ENCODE measurements at regions not wholly inside any gene's neighbourhood (a gene's known extent, or its start where the extent isn't known, plus 50 kb on each side); places are given as distances from the start of the nearest gene placed in this dataset.

DNA sequence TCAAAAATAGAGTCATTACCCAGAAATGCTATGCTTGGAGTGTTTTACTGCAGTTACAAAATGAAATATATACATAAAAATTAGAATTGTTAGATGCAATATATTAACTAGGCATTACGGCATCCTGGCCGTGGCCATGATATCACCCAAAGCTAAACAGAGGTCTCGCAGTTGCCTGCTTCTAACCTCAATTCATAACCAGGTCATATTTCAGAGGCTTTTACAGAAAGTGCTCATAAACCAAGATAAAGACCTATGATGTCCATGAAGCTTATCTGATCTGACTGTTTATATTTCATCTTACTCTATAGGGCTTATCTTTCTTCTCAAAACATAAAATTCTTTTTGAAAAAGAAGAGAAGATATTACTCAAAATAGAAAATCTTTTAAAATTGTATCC, 664.5 kb upstream of the SALL1 start:
- intact Hi-C loops (cut with micrococcal nuclease), result loop anchor here (10.0 kb wide), 1 partner anchor 169 kb away; no protein-coding TSS in a partner anchor

DNA sequence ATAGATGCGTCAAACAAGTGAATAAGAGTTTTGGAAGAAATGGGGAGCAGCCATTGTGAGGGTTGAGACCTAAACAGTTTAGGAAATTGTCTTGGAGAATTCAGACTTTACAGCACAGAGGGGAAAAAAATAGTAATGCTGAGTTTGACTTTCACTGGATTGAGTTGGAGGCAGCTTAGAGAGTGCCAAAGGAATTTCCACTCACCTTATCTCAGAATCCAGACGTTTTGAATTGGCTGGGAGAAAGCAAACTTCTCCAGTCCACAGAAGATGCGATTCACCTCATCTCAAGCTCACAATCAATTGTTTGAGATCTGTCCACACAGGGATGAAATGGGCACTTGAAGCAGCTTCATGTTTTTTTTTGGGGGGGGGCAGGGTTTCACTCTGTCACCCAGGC, 663.5 kb upstream of the SALL1 start:
- H3K4me3 Mint-ChIP-seq, result no peak overlapping the region
- no peaks in the 10 kb centered on the region for H3K36me3 Mint-ChIP-seq (ENCODE audit: low read depth)
- no peaks in the 10 kb centered on the region for H3K27me3 Mint-ChIP-seq
- intact Hi-C loops (cut with micrococcal nuclease), result loop anchor here (10.0 kb wide), 1 partner anchor 170 kb away; no protein-coding TSS in a partner anchor
- no peaks in the 10 kb centered on the region for H3K4me1 Mint-ChIP-seq (ENCODE audit: low read depth)
- H3K9me3 Mint-ChIP-seq, result peaks cover 10% of the 10 kb centered on the region
- H3K27ac Mint-ChIP-seq, result no peak overlapping the region

More for the DNA sequence above, 664.5 kb upstream of the SALL1 start:
- Mint-ChIP-seq H3K9me3 (peaks cover 10% of the 10 kb centered on the region), H3K36me3 (ENCODE audit: low read depth) (no peaks in the 10 kb centered on the region), H3K4me3 (no peak overlapping the region), H3K27ac (no peak overlapping the region), H3K4me1 (ENCODE audit: low read depth) (no peaks in the 10 kb centered on the region), H3K27me3 (no peaks in the 10 kb centered on the region)

DNA sequence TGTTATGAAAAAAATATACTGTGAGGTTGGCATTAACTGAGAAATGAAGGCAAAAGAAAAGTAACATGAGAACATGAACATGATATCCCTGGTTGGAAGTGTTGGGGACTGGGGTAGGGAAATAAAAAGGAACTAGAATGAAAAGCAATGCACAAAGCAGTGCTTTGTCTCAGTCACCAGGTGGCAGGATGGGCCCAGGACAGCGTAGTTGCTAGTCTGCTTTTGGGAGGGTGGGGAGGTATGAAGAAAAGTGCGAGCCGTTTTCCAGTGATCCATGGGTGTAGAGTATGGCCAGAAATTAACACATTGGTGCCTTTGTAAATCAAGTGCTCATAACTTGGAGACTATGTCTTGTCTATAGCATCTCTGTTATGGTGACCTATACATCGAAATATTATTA, 662.5 kb upstream of the SALL1 start:
- no peak overlapping the region for H3K4me3 Mint-ChIP-seq
- no peaks in the 10 kb centered on the region for H3K4me1 Mint-ChIP-seq (ENCODE audit: low read depth)
- intact Hi-C loops (cut with micrococcal nuclease), result loop anchor here (10.0 kb wide), 1 partner anchor 171 kb away; no protein-coding TSS in a partner anchor
- peaks cover 11% of the 10 kb centered on the region for H3K9me3 Mint-ChIP-seq
- no peaks in the 10 kb centered on the region for H3K36me3 Mint-ChIP-seq (ENCODE audit: low read depth)
- H3K27me3 Mint-ChIP-seq, result no peaks in the 10 kb centered on the region
- H3K27ac Mint-ChIP-seq, result no peak overlapping the region

DNA sequence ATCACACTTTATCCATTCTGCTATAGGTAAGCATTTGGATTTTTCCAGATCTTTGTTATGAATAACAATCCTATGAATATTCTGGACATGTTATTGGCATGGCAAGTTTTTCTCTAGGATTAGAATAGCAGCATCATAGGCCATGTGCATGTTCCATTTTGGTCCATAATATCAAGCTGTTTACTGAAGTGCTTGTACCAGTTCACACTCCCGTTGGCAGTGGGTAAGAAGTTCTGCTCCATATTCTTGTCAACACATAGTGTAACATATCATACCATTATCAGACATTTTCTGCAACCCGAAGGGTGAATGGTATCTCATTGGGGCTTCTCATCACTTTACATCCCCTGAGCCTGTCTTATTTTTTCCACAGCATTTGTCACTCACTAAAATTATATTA, 661.9 kb upstream of the SALL1 start:
- H3K36me3 Mint-ChIP-seq (ENCODE audit: low read depth), result no peaks in the 10 kb centered on the region
- no peaks in the 10 kb centered on the region for H3K4me1 Mint-ChIP-seq (ENCODE audit: low read depth)
- H3K4me3 Mint-ChIP-seq, result no peak overlapping the region
- H3K27me3 Mint-ChIP-seq, result no peaks in the 10 kb centered on the region
- intact Hi-C loops (cut with micrococcal nuclease), result loop anchor here (10.0 kb wide), 1 partner anchor 172 kb away; no protein-coding TSS in a partner anchor
- H3K27ac Mint-ChIP-seq, result no peak overlapping the region
- H3K9me3 Mint-ChIP-seq, result peaks cover 17% of the 10 kb centered on the region

DNA sequence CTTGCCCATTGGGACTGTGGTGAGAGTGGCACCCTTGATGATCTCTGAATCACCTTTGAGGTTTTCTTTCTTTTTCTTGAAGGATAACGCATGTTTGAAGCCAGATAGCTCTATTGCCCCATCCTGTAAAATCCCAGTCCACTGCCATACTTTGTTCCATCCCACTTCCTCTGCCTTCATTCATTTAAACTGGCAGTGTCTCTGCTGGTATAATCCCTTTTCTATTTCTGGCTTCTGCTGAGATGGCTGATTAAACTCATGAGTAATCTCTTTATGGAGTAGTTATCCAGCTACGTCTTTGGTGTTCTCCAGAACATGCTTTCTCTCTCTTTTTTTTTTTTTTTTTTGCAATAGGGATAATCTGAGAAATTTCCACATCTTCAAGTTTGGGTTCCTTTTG, 656.5 kb upstream of the SALL1 start:
- Mint-ChIP-seq H3K36me3 (ENCODE audit: low read depth) (no peaks in the 10 kb centered on the region), H3K27ac (no peak overlapping the region), H3K4me3 (no peak overlapping the region), H3K9me3 (peaks cover 13% of the 10 kb centered on the region), H3K4me1 (ENCODE audit: low read depth) (no peaks in the 10 kb centered on the region), H3K27me3 (no peaks in the 10 kb centered on the region)
- intact Hi-C loops (cut with micrococcal nuclease), result no loop called here

DNA sequence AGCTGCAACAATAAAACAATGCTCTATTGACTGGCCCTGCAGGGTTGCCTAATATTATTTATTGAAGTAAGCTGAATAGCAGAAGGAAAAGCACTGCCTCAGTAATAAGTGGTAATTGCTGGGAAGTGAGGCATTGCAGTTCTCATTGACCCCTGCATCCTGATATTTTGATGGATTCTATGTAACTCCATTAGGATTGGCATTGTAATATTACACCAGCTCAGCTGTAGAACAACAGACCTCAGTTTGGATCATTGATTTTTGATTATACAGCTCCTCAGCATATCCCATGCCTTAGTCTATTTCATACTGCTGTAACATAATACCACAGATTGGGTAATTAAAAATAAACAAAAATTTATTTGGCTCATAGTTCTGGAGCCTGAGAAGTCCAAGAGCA, 650.6 kb upstream of the SALL1 start:
- Mint-ChIP-seq H3K4me3 (no peak overlapping the region), H3K27me3 (no peaks in the 10 kb centered on the region), H3K4me1 (ENCODE audit: low read depth) (no peaks in the 10 kb centered on the region), H3K27ac (no peak overlapping the region), H3K9me3 (peaks cover 2% of the 10 kb centered on the region), H3K36me3 (ENCODE audit: low read depth) (no peaks in the 10 kb centered on the region)
- intact Hi-C loops (cut with micrococcal nuclease), result no loop called here

DNA sequence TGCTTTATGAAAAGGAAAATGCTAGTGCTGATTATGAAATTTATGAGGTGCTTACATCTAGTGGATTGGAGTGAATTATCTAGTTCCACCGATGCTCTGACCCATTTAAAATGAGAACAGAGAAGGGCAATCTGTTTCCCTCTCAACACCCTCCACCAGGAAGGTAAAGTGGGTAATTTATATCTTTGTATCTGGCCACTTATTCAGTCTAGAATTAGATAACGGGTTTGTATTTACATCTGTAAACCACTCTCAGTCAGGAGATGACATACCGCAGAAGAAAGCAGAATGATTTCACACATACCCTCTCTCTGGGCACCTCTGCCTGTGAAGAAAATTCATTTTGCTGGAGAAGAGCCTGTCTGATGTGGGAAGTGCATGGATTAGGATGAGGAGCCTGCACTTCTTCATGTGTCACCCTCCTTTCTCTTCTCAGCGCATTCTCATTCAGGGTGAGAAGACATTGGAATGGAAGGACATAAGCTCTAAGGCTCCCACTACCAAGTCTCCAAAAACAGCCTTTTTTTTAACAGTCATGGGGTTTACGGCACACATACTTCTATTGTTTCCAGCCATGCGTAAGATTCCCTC, 646.7 kb upstream of the SALL1 start:
- peaks cover 13% of the 10 kb centered on the region for H3K9me3 Mint-ChIP-seq
- no peaks in the 10 kb centered on the region for H3K27me3 Mint-ChIP-seq
- no peaks in the 10 kb centered on the region for H3K4me1 Mint-ChIP-seq (ENCODE audit: low read depth)
- H3K27ac Mint-ChIP-seq, result no peak overlapping the region
- no peak overlapping the region for H3K4me3 Mint-ChIP-seq
- intact Hi-C loops (cut with micrococcal nuclease), result no loop called here
- H3K36me3 Mint-ChIP-seq (ENCODE audit: low read depth), result no peaks in the 10 kb centered on the region

DNA sequence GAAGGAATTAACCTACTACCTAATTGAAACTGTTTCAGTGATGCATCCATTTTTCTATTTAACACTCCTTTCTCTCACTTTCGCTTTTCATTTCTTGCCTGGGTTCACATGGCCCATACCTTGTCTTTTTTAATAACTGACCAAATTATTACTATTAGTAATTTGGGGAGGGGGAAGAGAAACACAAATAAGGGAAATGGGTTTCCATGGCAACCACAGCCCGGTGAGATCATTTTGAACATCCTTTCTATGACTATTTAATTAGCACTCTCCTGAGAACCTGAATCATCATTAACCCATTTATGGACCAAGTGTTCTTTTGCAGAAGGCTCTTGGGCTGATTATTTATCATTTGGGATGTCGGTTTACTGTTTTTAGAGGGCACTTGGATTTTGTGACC, 628.2 kb upstream of the SALL1 start:
- intact Hi-C loops (cut with micrococcal nuclease), result no loop called here
- Mint-ChIP-seq H3K27me3 (no peaks in the 10 kb centered on the region), H3K27ac (no peak overlapping the region), H3K36me3 (ENCODE audit: low read depth) (no peaks in the 10 kb centered on the region), H3K4me1 (ENCODE audit: low read depth) (no peaks in the 10 kb centered on the region), H3K4me3 (no peak overlapping the region), H3K9me3 (no peaks in the 10 kb centered on the region)

DNA sequence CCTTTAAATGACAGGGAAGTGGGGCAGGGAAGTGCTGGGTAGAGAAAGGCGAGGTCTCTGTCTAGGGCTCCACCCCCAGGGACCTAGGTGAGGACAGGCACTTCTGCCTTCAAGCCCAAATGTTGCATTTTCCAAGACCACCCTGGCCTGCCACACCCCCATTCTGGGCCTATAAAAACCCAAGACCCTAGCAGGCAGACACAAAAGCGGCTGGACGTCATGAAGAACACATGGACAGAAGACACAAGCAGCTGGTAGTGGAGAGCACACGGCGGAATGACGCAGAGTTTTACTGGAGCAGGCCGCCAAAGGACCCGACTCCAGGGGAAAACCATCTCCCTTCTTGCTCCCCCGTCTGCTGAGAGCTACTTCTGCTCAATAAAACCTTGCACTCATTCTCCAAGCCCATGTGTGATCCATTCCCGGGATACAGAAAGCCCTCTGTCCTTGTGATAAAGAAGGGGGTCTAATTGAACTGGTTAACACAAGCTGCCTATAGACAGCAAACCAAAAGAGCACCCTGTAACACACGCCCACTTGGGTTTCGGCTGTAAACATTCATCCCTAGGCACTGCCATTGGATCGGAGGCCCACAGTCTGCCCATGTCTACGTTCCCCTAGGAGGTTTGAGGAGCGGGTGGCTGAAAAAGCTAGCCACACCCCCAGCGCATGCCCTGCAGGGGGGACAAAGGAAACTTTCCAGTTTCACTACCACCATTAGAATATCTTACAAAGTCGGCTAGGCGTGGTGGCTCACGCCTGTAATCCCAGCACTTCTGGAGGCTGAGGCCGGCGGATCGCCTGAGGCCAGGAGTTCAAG, 622.2 kb upstream of the SALL1 start:
- no peaks in the 10 kb centered on the region for H3K9me3 Mint-ChIP-seq
- H3K4me1 Mint-ChIP-seq (ENCODE audit: low read depth), result no peaks in the 10 kb centered on the region
- no peaks in the 10 kb centered on the region for H3K27me3 Mint-ChIP-seq
- intact Hi-C loops (cut with micrococcal nuclease), result no loop called here
- H3K4me3 Mint-ChIP-seq, result no peak overlapping the region
- H3K27ac Mint-ChIP-seq, result no peak overlapping the region
- H3K36me3 Mint-ChIP-seq (ENCODE audit: low read depth), result no peaks in the 10 kb centered on the region

DNA sequence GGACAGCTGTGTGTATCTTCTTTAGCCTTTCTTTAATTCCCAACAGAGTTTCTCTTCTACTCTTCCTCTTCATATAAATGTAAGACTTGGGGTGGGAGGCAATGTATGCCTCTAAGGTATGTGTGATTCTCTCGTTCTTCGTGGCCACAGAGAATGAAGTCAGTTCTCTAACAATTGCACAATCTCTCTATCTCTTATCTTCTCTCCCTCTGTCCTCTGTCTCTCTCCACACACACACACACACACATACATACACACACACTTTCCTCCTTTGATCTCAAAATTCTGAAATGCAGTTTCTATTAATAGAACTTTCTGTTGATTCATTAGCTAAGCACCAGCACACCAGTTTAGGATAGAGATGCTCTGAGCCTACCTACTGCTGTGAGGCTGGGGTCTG, 615.7 kb upstream of the SALL1 start:
- no peak overlapping the region for H3K27ac Mint-ChIP-seq
- intact Hi-C loops (cut with micrococcal nuclease), result no loop called here

DNA sequence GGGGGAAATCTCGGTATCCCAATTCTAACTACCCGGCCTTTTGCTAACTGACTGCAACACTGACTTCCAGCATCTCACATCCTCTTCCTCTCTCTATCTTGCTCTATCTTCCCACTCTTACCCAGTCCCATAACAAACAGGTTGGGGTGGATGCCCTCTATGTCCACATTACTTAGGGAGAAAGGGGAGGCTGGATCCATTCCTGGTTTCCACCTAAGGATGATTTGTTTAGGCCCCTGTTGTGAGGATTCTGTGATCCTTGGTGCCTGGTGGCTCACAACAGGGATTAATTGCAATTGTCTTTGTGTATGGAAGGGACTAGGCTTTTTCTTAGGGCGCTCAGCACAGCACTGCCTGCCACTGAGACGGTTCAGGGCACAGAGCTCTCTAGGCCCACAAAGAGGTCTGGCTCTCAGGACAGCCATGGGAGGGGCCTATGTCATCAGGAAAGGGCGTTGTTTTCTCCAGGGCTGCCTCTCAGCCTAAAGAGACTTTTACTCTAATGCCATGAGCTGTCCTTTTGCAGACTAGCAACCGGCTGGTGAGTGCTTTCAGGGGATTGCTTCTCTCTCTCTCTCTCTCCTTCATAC, 612.1 kb upstream of the SALL1 start:
- no peak overlapping the region for H3K4me3 Mint-ChIP-seq
- peaks cover 15% of the 10 kb centered on the region for H3K27me3 Mint-ChIP-seq
- no peaks in the 10 kb centered on the region for H3K36me3 Mint-ChIP-seq (ENCODE audit: low read depth)
- no peaks in the 10 kb centered on the region for H3K4me1 Mint-ChIP-seq (ENCODE audit: low read depth)
- H3K27ac Mint-ChIP-seq, result no peak overlapping the region
- no peaks in the 10 kb centered on the region for H3K9me3 Mint-ChIP-seq
- intact Hi-C loops (cut with micrococcal nuclease), result no loop called here

More for the DNA sequence above, 615.7 kb upstream of the SALL1 start:
- Mint-ChIP-seq H3K27me3 (peaks cover 14% of the 10 kb centered on the region), H3K9me3 (no peaks in the 10 kb centered on the region), H3K4me3 (no peak overlapping the region), H3K36me3 (ENCODE audit: low read depth) (no peaks in the 10 kb centered on the region), H3K4me1 (ENCODE audit: low read depth) (no peaks in the 10 kb centered on the region)

DNA sequence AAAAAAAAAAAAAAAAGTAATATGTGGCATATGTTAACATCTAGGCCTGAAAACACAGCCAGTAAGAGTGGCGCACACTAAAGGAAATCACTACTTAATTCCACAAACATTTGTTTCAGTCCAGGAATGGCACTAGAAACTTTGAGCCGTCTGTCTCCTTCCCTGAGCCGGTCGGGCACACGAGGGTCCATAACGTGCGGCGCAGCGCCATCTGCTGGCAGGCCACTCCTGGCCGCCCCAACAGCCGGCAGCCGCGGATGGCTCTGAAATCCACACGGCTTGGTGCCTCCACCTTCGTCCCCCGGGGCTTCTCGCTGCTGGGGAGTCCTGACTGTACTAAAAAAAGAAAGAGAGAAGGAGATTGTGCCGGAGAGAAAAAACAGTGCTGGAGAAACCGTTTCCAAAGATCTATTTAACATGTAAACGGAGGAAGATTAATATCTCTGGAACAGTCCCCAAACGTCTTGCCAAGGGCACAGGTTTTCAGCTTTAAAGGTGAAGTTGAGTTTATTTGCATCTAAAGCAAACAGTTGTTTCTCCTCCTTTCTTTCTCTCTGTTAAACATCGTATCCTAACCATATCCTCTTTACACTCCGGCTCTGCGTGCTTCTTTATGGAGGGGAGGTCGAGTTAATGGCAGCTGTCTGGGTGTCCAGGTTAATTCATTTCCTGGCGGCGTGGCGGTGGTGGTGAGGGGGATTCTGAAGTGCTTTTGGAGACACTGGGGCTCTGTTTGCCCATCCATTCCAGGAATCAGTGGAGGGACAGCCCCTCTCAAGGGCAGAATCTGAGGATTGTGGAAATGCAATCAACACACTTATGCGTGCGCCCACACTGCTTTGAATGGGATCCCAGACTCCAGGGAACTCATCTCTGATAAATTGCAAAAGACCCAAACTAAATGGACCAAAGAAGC, 611.3 kb upstream of the SALL1 start:
- no peaks in the 10 kb centered on the region for H3K9me3 Mint-ChIP-seq
- no peak overlapping the region for H3K4me3 Mint-ChIP-seq
- H3K36me3 Mint-ChIP-seq (ENCODE audit: low read depth), result no peaks in the 10 kb centered on the region
- no peak overlapping the region for H3K27ac Mint-ChIP-seq
- H3K27me3 Mint-ChIP-seq, result peaks cover 15% of the 10 kb centered on the region
- H3K4me1 Mint-ChIP-seq (ENCODE audit: low read depth), result no peaks in the 10 kb centered on the region
- intact Hi-C loops (cut with micrococcal nuclease), result no loop called here

DNA sequence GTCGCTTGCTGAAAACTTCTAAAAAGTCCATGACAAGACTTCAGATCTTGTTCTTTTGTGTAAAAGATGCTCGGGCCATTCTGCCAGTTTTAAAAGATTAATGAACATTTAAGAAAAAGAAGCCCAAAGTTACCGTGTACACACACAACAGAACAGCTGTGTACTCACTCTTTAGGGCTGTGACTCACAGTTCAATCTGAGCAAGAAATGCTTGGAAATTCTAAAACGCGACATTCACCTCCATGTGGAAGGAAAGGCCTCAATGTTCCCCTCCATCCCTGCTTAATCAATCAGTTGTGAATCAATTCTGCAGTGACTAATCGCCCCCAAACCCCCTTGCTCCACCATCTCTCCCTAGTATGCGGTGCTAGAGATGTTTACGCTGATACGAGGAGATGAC, 609.9 kb upstream of the SALL1 start:
- Mint-ChIP-seq H3K36me3 (ENCODE audit: low read depth) (no peaks in the 10 kb centered on the region), H3K4me1 (ENCODE audit: low read depth) (no peaks in the 10 kb centered on the region), H3K27me3 (peaks cover 15% of the 10 kb centered on the region), H3K4me3 (no peak overlapping the region), H3K9me3 (no peaks in the 10 kb centered on the region), H3K27ac (no peak overlapping the region)
- intact Hi-C loops (cut with micrococcal nuclease), result no loop called here
